Urothelium cell line (cell line): ENCODE measurements at regions not wholly inside any gene's neighbourhood (a gene's known extent, or its start where the extent isn't known, plus 50 kb on each side); places are given as distances from the start of the nearest gene placed in this dataset.

Experiments used
- DNase-seq: peaks from one replicate; pipeline ENCODE4 v3.0.0; 2011; ENCODE audit warnings: low spot score, mixed read lengths
- FAIRE-seq: peaks from 2 replicates; lab custom pipeline; 2011; peaks lifted over from hg19 to GRCh38; lab: Jason Lieb, UNC

- DNase-seq (no peak), FAIRE-seq (no peak)
Observed at GRCh38 chrX:26414534-26414933, 198.6 kb downstream of the MAGEB5 start.

GRCh38 chrX:26411045-26411444 lies 195.1 kb downstream of the MAGEB5 start:
- FAIRE-seq (no peak), DNase-seq (no peak)

GRCh38 chrX:26409636-26410035 lies 193.7 kb downstream of the MAGEB5 start:
- DNase-seq, result no peak

GRCh38 chrX:26387906-26388305 lies 171.9 kb downstream of the MAGEB5 start:
- DNase-seq, result no peak
- no peak for FAIRE-seq

More at GRCh38 chrX:26409636-26410035, 193.7 kb downstream of the MAGEB5 start:
- no peak for FAIRE-seq

- DNase-seq, result no peak
- FAIRE-seq, result no peak
Observed at GRCh38 chrX:26376037-26376708, 160.2 kb downstream of the MAGEB5 start.

- DNase-seq (no peak), FAIRE-seq (no peak)
Observed at GRCh38 chrX:26375346-26375745, 159.4 kb downstream of the MAGEB5 start.

- FAIRE-seq (no peak), DNase-seq (no peak)
Observed at GRCh38 chrX:26373829-26374228, 157.9 kb downstream of the MAGEB5 start.

- FAIRE-seq (no peak), DNase-seq (no peak)
Observed at GRCh38 chrX:26352891-26353430, 137.0 kb downstream of the MAGEB5 start.

- no peak for FAIRE-seq
Observed at GRCh38 chrX:26347171-26347570, 131.2 kb downstream of the MAGEB5 start.

GRCh38 chrX:26334232-26334631 lies 118.3 kb downstream of the MAGEB5 start:
- FAIRE-seq (no peak), DNase-seq (no peak)

More at GRCh38 chrX:26347171-26347570, 131.2 kb downstream of the MAGEB5 start:
- no peak for DNase-seq

GRCh38 chrX:26328608-26329319 lies 112.8 kb downstream of the MAGEB5 start:
- DNase-seq, result no peak
- FAIRE-seq, result no peak

GRCh38 chrX:26309262-26309661 lies 93.3 kb downstream of the MAGEB5 start:
- FAIRE-seq, result no peak
- DNase-seq, result no peak

GRCh38 chrX:26295425-26295824 lies 79.5 kb downstream of the MAGEB5 start:
- DNase-seq, result no peak
- no peak for FAIRE-seq

- no peak for FAIRE-seq
- no peak for DNase-seq
Observed at GRCh38 chrX:26286836-26287235, 70.9 kb downstream of the MAGEB5 start.
